ENCODE measurements at regions not wholly inside any gene's neighbourhood (a gene's known extent, or its start where the extent isn't known, plus 50 kb on each side); places are given as distances from the start of the nearest gene placed in this dataset.

DNA sequence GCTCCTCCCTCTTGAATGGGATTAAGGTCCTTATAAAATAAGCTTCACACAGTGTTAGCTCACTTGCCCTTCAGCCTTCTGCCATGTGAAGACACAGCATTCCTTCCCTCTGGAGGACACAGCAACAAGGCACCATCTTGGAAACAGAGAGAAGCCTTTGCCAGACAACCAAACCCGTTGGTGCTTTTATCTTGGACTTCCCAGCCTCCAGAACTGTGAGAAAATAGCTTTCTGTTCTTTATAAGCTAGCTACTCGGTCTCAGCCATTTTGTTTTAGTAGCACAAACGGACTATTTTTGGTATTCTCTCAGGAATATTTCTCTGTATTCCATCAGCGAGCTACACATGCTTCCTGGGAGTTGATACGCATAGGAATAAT, 58.6 kb upstream of the IRF2BP2 start:
- Histone ChIP-seq H3K9me3 (ENCODE audit: control insufficient read depth, insufficient read depth, low read length) (peaks cover 5% of the 10 kb centered on the region), H3K27me3 (ENCODE audit: control insufficient read depth, insufficient read depth, low read length) (no peaks in the 10 kb centered on the region), H3K4me3 (ENCODE audit: low read depth, low read length) (no peak overlapping the region), H3K27ac (ENCODE audit: low read depth, low read length) (no peak overlapping the region)
- ChIA-PET CTCF (no interaction called here), POLR2A (no interaction called here)
- no peak for DNase-seq (ENCODE audit: low read depth, low spot score)
- no peak for TF ChIP-seq CTCF (IDR thresholded peaks at IDR 0.05; ENCODE audit: low read depth, low read length)

DNA sequence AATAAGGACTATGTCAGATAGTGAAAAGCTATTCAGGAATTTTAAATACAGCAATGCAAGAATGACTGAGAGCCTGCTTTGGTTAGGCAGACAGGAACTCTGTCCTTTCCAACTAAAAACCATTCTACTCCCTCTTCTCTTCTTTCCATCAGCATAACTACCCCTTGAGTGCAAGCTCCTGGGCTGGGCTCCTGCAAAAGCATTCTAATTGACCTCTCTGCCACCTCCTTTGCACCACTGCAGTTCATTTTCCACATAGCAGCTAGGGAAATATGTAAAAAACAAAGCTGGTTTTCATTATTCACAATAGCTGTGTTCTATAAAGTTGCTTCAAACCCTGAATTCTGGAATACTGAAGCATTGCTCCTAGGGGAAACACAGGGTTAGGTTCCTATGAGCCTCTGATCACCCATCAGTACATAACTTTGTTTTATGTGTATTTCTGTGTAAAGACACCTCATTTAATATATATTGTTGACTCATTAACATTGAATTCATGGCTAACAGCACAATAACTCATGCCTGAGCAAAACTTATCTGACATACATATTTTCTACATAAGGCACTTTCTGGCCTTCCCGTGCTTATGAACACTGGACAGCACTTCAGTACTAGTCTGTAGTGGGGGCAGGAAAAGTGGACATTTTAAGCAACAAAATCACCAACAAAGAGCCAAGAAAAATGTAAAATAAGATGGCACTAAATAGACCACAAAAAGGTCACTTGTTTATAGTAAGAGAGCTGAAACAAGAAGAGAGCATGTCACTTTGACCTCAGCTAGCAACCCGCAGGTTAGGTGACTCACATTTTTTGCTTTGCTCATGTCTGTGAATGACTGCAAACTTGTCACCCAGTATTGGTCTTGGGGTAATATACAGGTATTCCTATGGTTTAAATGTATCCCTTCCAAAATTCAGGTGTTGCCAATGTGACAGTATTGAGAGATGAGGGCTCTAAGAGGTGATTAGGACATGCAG, 57.9 kb upstream of the IRF2BP2 start:
- Histone ChIP-seq H3K4me3 (ENCODE audit: low read depth, low read length) (no peak overlapping the region), H3K9me3 (ENCODE audit: control insufficient read depth, insufficient read depth, low read length) (peaks cover 5% of the 10 kb centered on the region), H3K27ac (ENCODE audit: low read depth, low read length) (no peak overlapping the region), H3K27me3 (ENCODE audit: control insufficient read depth, insufficient read depth, low read length) (no peaks in the 10 kb centered on the region)
- CTCF ChIA-PET: no interaction called here
- POLR2A ChIA-PET: no interaction called here
- TF ChIP-seq CTCF (IDR thresholded peaks at IDR 0.05; ENCODE audit: low read depth, low read length): no peak
- no peak for DNase-seq (ENCODE audit: low read depth, low spot score)

- ChIA-PET POLR2A (no interaction called here), CTCF (no interaction called here)
- H3K9me3 ChIP-seq (ENCODE audit: control insufficient read depth, insufficient read depth, low read length): peaks cover 5% of the 10 kb centered on the region
- no peak for DNase-seq (ENCODE audit: low read depth, low spot score)
- H3K4me3 ChIP-seq (ENCODE audit: low read depth, low read length): no peak overlapping the region
- no peaks in the 10 kb centered on the region for H3K27me3 ChIP-seq (ENCODE audit: control insufficient read depth, insufficient read depth, low read length)
- no peak for TF ChIP-seq CTCF (IDR thresholded peaks at IDR 0.05; ENCODE audit: low read depth, low read length)
- H3K27ac ChIP-seq (ENCODE audit: low read depth, low read length): no peak overlapping the region
These were observed 56.8 kb upstream of the IRF2BP2 start for GRCh38 chr1:234666761-234667160.

- POLR2A ChIA-PET: no interaction called here
- CTCF ChIA-PET: no interaction called here
- DNase-seq (ENCODE audit: low read depth, low spot score): no peak
- Histone ChIP-seq H3K27me3 (ENCODE audit: control insufficient read depth, insufficient read depth, low read length) (no peaks in the 10 kb centered on the region), H3K9me3 (ENCODE audit: control insufficient read depth, insufficient read depth, low read length) (peaks cover 5% of the 10 kb centered on the region), H3K4me3 (ENCODE audit: low read depth, low read length) (no peak overlapping the region), H3K27ac (ENCODE audit: low read depth, low read length) (no peak overlapping the region)
- no peak for TF ChIP-seq CTCF (IDR thresholded peaks at IDR 0.05; ENCODE audit: low read depth, low read length)
These were observed 56.1 kb upstream of the IRF2BP2 start for GRCh38 chr1:234665975-234666605.

- Histone ChIP-seq H3K4me3 (ENCODE audit: low read depth, low read length) (no peak overlapping the region), H3K9me3 (ENCODE audit: control insufficient read depth, insufficient read depth, low read length) (no peaks in the 10 kb centered on the region; the same call in 1 of the 2 replicates), H3K27ac (ENCODE audit: low read depth, low read length) (no peak overlapping the region), H3K27me3 (ENCODE audit: control insufficient read depth, insufficient read depth, low read length) (no peaks in the 10 kb centered on the region)
- no peak for TF ChIP-seq CTCF (IDR thresholded peaks at IDR 0.05; ENCODE audit: low read depth, low read length)
- no peak for DNase-seq (ENCODE audit: low read depth, low spot score)
- ChIA-PET POLR2A (no interaction called here), CTCF (no interaction called here)
These were observed 52.2 kb upstream of the IRF2BP2 start for GRCh38 chr1:234662148-234662547.

Measured in AG04450 (cell line).